Panc1 (cell line): ENCODE measurements at regions not wholly inside any gene's neighbourhood (a gene's known extent, or its start where the extent isn't known, plus 50 kb on each side); places are given as distances from the start of the nearest gene placed in this dataset.

ENCODE experiments used
- ATAC-seq: fragments of 200-7000 bp; cut with Tn5 transposase; 2 replicates; pipeline ENCODE4 v1.9.1; 2020; ENCODE audit warnings: mild to moderate bottlenecking, moderate library complexity
- BruUV-seq: library from RNA; stranded (reverse); fragments of 400-500 nt; replicated peaks from 2 replicates; lab custom pipeline; 2021; lab: Mats Ljungman, UMichigan
- CTCF ChIA-PET: fragments of 300-600 bp; sonication (Branson Sonifier 250); formaldehyde crosslinking; loops from one replicate; lab custom pipeline; 2022; ENCODE audit warnings: antibody characterized with exemption; lab: Charles Lee
- POLR2A ChIA-PET: fragments of 300-600 bp; sonication (Branson Sonifier 250); formaldehyde crosslinking; loops from one replicate; lab custom pipeline; 2022; ENCODE audit warnings: antibody characterized with exemption; lab: Charles Lee
- DNase-seq: peaks from one replicate; pipeline ENCODE4 v3.0.0-alpha.2; 2010; ENCODE audit warnings: low read depth, low spot score
- H3K27ac ChIP-seq: 2 replicates; pipeline ENCODE4 v1.5.1; 2011; ENCODE audit warnings: mild to moderate bottlenecking, low read length, inconsistent platforms
- H3K27me3 ChIP-seq: fragments of 200-500 bp; sonication (Bioruptor generic); 2 replicates; pipeline ENCODE4 v1.6.0; 2014; ENCODE audit warnings: low read length, inconsistent platforms; ENCODE audit not compliant: control insufficient read depth, insufficient read depth
- H3K36me3 ChIP-seq: fragments of 200-500 bp; sonication (Bioruptor generic); 2 replicates; pipeline ENCODE4 v1.5.1; 2014; ENCODE audit warnings: inconsistent platforms, mild to moderate bottlenecking, low read length, moderate library complexity; ENCODE audit not compliant: control insufficient read depth, insufficient read depth
- H3K4me1 ChIP-seq: 2 replicates; pipeline ENCODE4 v1.5.1; 2011; ENCODE audit warnings: inconsistent platforms, mild to moderate bottlenecking, low read length, moderate library complexity; ENCODE audit not compliant: control insufficient read depth, insufficient read depth
- H3K4me3 ChIP-seq, 2 experiments: 2 replicates each; pipeline ENCODE4 v1.5.1; 2011 to 2012; ENCODE audit warnings: low read depth in 2 of 2, low read length in 2 of 2, mild to moderate bottlenecking in 2 of 2, inconsistent platforms in 1 of 2, moderate library complexity in 1 of 2
- H3K9me3 ChIP-seq: fragments of 200-500 bp; sonication (Bioruptor generic); 2 replicates; pipeline ENCODE4 v1.5.1; 2014; ENCODE audit warnings: low read depth, mild to moderate bottlenecking, inconsistent platforms, low read length, moderate library complexity; ENCODE audit not compliant: control insufficient read depth, insufficient read depth
- CTCF ChIP-seq: fragments of 450-650 bp; IDR thresholded peaks from 2 replicates; pipeline ENCODE4 v1.5.1; 2017; ENCODE audit warnings: mild to moderate bottlenecking
- POLR2AphosphoS5 ChIP-seq: IDR thresholded peaks from 2 replicates; pipeline ENCODE4 v1.6.1; 2012; ENCODE audit warnings: mild to moderate bottlenecking, low read depth, low read length, moderate library complexity
- REST ChIP-seq, 2 experiments: IDR thresholded peaks; 2 replicates each; pipeline ENCODE4 v1.6.1; 2011 to 2012; ENCODE audit warnings: low read depth in 2 of 2, control low read depth in 1 of 2, low read length in 1 of 2, mild to moderate bottlenecking in 1 of 2, moderate library complexity in 1 of 2; ENCODE audit not compliant: insufficient read depth in 1 of 2
- SIN3A ChIP-seq: IDR thresholded peaks from 2 replicates; pipeline ENCODE4 v1.6.1; 2012; ENCODE audit warnings: low read depth, mild to moderate bottlenecking, low read length, moderate library complexity, borderline replicate concordance; ENCODE audit not compliant: insufficient read depth
- TCF7L2 ChIP-seq: IDR thresholded peaks from 2 replicates; pipeline ENCODE4 v1.6.1; 2011; ENCODE audit warnings: mild to moderate bottlenecking, low read depth, low read length, inconsistent platforms
- in situ Hi-C: cut with HindIII; loops from 2 replicates; pipeline ENCODE4 v1.10.0; 2016; ENCODE audit warnings: low sequenced_read_pairs, low pct_unique_long_range_greater_than_20kb
- intact Hi-C: fragments of 100-400 bp; cut with micrococcal nuclease; formaldehyde crosslinking; loops from one replicate; pipeline ENCODE4 v1.10.0; 2022; ENCODE audit not compliant: unreplicated experiment

GRCh38 chr13:99145461-99145860 lies 55.2 kb upstream of the UBAC2 start:
- CTCF ChIA-PET: no interaction called here
- BruUV-seq: no TSS peak
- ATAC-seq: no peak
- Histone ChIP-seq H3K27ac (no peak overlapping the region), H3K4me3 (no peak overlapping the region), H3K9me3 (no peaks in the 10 kb centered on the region), H3K36me3 (no peaks in the 10 kb centered on the region), H3K4me1 (no peaks in the 10 kb centered on the region), H3K27me3 (no peaks in the 10 kb centered on the region)
- in situ Hi-C loops: no loop called here
- DNase-seq: no peak
- POLR2A ChIA-PET: no interaction called here
- TF ChIP-seq SIN3A (no peak), REST (IDR thresholded peaks at IDR 0.05; ENCODE audit: insufficient read depth in 1 of 2, low read depth in 2 of 2, low read length in 1 of 2) (no peak), CTCF (no peak), TCF7L2 (no peak), POLR2AphosphoS5 (no peak)
- intact Hi-C loops: no loop called here

- TF ChIP-seq TCF7L2: no peak
- no peak for TF ChIP-seq POLR2AphosphoS5
- TF ChIP-seq CTCF: no peak
- no peak for TF ChIP-seq REST (IDR thresholded peaks at IDR 0.05; ENCODE audit: insufficient read depth in 1 of 2, low read depth in 2 of 2, low read length in 1 of 2)
- no peak for TF ChIP-seq SIN3A
- Histone ChIP-seq H3K27me3 (no peaks in the 10 kb centered on the region), H3K4me3 (no peak overlapping the region), H3K27ac (no peak overlapping the region), H3K36me3 (no peaks in the 10 kb centered on the region), H3K9me3 (no peaks in the 10 kb centered on the region), H3K4me1 (no peaks in the 10 kb centered on the region)
- ATAC-seq: no peak
- in situ Hi-C loops (no loop called here), intact Hi-C loops (no loop called here)
- DNase-seq: no peak
- BruUV-seq: no TSS peak
- ChIA-PET CTCF (no interaction called here), POLR2A (interaction anchor here (0.6 kb wide), 1 partner anchor 535 kb away, joined by 9 read pairs; no protein-coding TSS in a partner anchor)
Measured at GRCh38 chr13:99150575-99151361, 49.9 kb upstream of the UBAC2 start.
